CD4-positive, CD25-positive, alpha-beta regulatory T cell (primary cell): ENCODE measurements at regions not wholly inside any gene's neighbourhood (a gene's known extent, or its start where the extent isn't known, plus 50 kb on each side); places are given as distances from the start of the nearest gene placed in this dataset.

Experiments
- ATAC-seq, 2 donors: fragments of 150-1000 bp; cut with Tn5 transposase; one replicate each; pipeline ENCODE4 v1.10.0; 2021; ENCODE audit warnings: low read depth in 2 of 2, moderate number of reproducible peaks in 2 of 2, moderate library complexity in 1 of 2
- DNase-seq, 3 donors: peaks; one replicate each; pipeline versions ENCODE4 v3.0.0 to v3.0.0-alpha.2; 2012 to 2022; ENCODE audit warnings: mixed read lengths in 1 of 3
- H3K27ac ChIP-seq: one replicate; pipeline ENCODE4 v1.7.0; 2013; ENCODE audit warnings: mild to moderate bottlenecking, low read length; ENCODE audit not compliant: insufficient read depth, poor library complexity, severe bottlenecking
- H3K27me3 ChIP-seq: one replicate; pipeline ENCODE4 v1.7.0; 2013; ENCODE audit warnings: low read length; ENCODE audit not compliant: control insufficient read depth, insufficient read depth
- H3K36me3 ChIP-seq: one replicate; pipeline ENCODE4 v1.7.0; 2013; ENCODE audit warnings: mild to moderate bottlenecking, low read length, moderate library complexity; ENCODE audit not compliant: control insufficient read depth, insufficient read depth
- H3K4me1 ChIP-seq: 2 replicates; pipeline ENCODE4 v1.7.0; 2013; ENCODE audit warnings: mild to moderate bottlenecking, low read length; ENCODE audit not compliant: insufficient read depth, control insufficient read depth, poor library complexity, severe bottlenecking
- H3K4me3 ChIP-seq: one replicate; pipeline ENCODE4 v1.7.0; 2013; ENCODE audit warnings: low read depth, mild to moderate bottlenecking, low read length, moderate library complexity
- H3K9me3 ChIP-seq, 2 experiments: 1 replicate in 1 of 2; 2 replicates in 1 of 2; pipeline ENCODE4 v1.7.0; 2013; ENCODE audit warnings: low read length in 2 of 2, mild to moderate bottlenecking in 1 of 2, moderate library complexity in 1 of 2; ENCODE audit not compliant: control insufficient read depth in 2 of 2
- H3K27ac Mint-ChIP-seq, 3 donors: one replicate each; pipeline ENCODE4 v1.8.0; 2020 to 2022; ENCODE audit warnings: mild to moderate bottlenecking in 3 of 3, mixed read lengths in 3 of 3, moderate library complexity in 2 of 3
- H3K27me3 Mint-ChIP-seq: one replicate; pipeline ENCODE4 v1.8.0; 2022; ENCODE audit warnings: mild to moderate bottlenecking, mixed read lengths
- H3K36me3 Mint-ChIP-seq: one replicate; pipeline ENCODE4 v1.8.0; 2020; ENCODE audit warnings: mixed read lengths
- H3K4me1 Mint-ChIP-seq, 4 donors: one replicate each; pipeline ENCODE4 v1.8.0; 2020 to 2022; ENCODE audit warnings: mixed read lengths in 4 of 4, mild to moderate bottlenecking in 1 of 4
- H3K4me3 Mint-ChIP-seq, 4 donors: one replicate each; pipeline ENCODE4 v1.8.0; 2020 to 2022; ENCODE audit warnings: mild to moderate bottlenecking in 4 of 4, mixed read lengths in 4 of 4, moderate library complexity in 3 of 4
- H3K9me3 Mint-ChIP-seq, 7 donors: one replicate each; pipeline ENCODE4 v1.8.0; 2020 to 2022; ENCODE audit warnings: mixed read lengths in 7 of 7, mild to moderate bottlenecking in 3 of 7, moderate library complexity in 2 of 7

DNA sequence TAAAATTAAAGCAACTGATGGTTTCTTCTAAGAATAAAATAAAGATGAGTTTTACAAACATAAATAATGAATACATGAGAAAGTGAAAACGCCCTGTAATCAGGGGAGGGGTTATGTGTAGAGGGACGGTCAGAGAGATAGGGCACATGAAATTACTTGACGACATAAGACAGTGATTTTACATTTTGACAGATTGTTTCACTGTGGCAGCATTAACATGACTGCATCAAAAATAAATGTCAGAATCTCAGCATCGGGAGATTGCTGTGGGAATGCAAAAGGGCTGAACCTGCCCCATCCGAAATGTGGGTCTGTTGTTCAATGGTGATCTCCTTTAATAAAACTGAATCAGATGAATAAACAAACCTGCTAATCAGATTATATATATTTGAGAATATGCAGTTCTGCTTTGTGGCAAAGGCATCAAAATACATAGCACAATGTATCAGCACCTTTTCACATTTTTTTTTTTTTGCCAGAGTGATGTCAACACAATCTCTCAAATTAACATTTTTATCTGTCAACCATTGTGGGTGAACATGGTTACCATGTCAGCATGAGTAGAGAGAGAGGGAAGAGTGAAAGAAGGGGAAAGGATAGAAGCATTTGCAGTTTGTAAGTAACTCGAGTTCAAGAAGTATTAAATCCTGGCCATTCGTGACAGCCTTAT lies 177.1 kb upstream of the MAN1A1 start:
- Mint-ChIP-seq H3K4me1 (no peaks in the 10 kb centered on the region), H3K36me3 (no peaks in the 10 kb centered on the region), H3K4me3 (no peak overlapping the region), H3K27ac (no peak overlapping the region), H3K9me3 (peaks cover 0 to 1% (median 0%) of the 10 kb centered on the region in 7 donors), H3K27me3 (peaks cover 20% of the 10 kb centered on the region)
- peaks cover 5% of the 10 kb centered on the region for H3K27me3 ChIP-seq
- no peak overlapping the region for H3K4me3 ChIP-seq
- H3K27ac ChIP-seq, result no peak overlapping the region
- no peak for ATAC-seq
- no peaks in the 10 kb centered on the region for H3K4me1 ChIP-seq
- no peak for DNase-seq
- H3K36me3 ChIP-seq, result no peaks in the 10 kb centered on the region
- H3K9me3 ChIP-seq, result no peaks in the 10 kb centered on the region

DNA sequence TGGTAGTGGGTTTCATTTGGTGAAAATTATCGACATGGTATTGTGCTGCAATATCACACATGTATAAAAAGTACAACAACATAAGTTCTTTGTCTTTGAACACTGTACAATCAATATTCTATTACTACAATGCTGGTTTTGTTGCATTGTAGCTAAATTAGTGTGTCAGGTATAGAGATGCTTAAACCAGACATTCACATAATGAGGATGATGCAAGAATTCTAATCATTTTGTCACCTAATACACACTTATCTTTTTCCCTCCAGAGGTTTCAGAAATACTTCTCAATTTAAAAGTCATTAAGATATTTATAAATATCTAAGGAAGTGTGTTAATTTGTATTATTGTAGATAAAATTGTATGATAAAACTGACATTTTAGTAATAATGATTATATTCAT lies 174.8 kb upstream of the MAN1A1 start:
- no peaks in the 10 kb centered on the region for H3K9me3 ChIP-seq
- peaks cover 0 to 2% (median 0%) of the 10 kb centered on the region in 7 donors for H3K9me3 Mint-ChIP-seq
- no peaks in the 10 kb centered on the region for H3K36me3 Mint-ChIP-seq

GRCh38 chr6:119523556-119523955 lies 174.0 kb upstream of the MAN1A1 start:
- Mint-ChIP-seq H3K4me1 (no peaks in the 10 kb centered on the region), H3K4me3 (no peak overlapping the region), H3K9me3 (peaks cover 0 to 2% (median 0%) of the 10 kb centered on the region in 7 donors), H3K27me3 (peaks cover 21% of the 10 kb centered on the region), H3K27ac (no peak overlapping the region), H3K36me3 (no peaks in the 10 kb centered on the region)
- no peaks in the 10 kb centered on the region for H3K9me3 ChIP-seq
- H3K36me3 ChIP-seq, result no peaks in the 10 kb centered on the region
- ATAC-seq (no peak), DNase-seq (no peak)
- no peak overlapping the region for H3K4me3 ChIP-seq
- H3K27me3 ChIP-seq, result peaks cover 5% of the 10 kb centered on the region
- no peak overlapping the region for H3K27ac ChIP-seq
- H3K4me1 ChIP-seq, result no peaks in the 10 kb centered on the region

More for the DNA sequence above, 174.8 kb upstream of the MAN1A1 start:
- H3K27me3 Mint-ChIP-seq, result peaks cover 21% of the 10 kb centered on the region
- no peak overlapping the region for H3K4me3 ChIP-seq
- DNase-seq (no peak), ATAC-seq (no peak)
- H3K4me1 Mint-ChIP-seq, result no peaks in the 10 kb centered on the region
- H3K27ac ChIP-seq, result no peak overlapping the region
- H3K4me1 ChIP-seq, result no peaks in the 10 kb centered on the region
- H3K4me3 Mint-ChIP-seq, result no peak overlapping the region
- H3K36me3 ChIP-seq, result no peaks in the 10 kb centered on the region
- H3K27me3 ChIP-seq, result peaks cover 5% of the 10 kb centered on the region
- H3K27ac Mint-ChIP-seq, result no peak overlapping the region

- H3K36me3 Mint-ChIP-seq, result no peaks in the 10 kb centered on the region
- Histone ChIP-seq H3K27ac (no peak overlapping the region), H3K27me3 (peaks cover 5% of the 10 kb centered on the region), H3K4me1 (no peaks in the 10 kb centered on the region), H3K9me3 (no peaks in the 10 kb centered on the region), H3K36me3 (no peaks in the 10 kb centered on the region), H3K4me3 (no peak overlapping the region)
- H3K4me1 Mint-ChIP-seq, result no peaks in the 10 kb centered on the region
- H3K9me3 Mint-ChIP-seq, result peaks cover 0 to 3% (median 0%) of the 10 kb centered on the region in 7 donors
- H3K27me3 Mint-ChIP-seq, result peaks cover 13% of the 10 kb centered on the region
- DNase-seq (no peak), ATAC-seq (no peak)
- no peak overlapping the region for H3K4me3 Mint-ChIP-seq
- no peak overlapping the region for H3K27ac Mint-ChIP-seq
These were observed 171.7 kb upstream of the MAN1A1 start for GRCh38 chr6:119521251-119521650.

DNA sequence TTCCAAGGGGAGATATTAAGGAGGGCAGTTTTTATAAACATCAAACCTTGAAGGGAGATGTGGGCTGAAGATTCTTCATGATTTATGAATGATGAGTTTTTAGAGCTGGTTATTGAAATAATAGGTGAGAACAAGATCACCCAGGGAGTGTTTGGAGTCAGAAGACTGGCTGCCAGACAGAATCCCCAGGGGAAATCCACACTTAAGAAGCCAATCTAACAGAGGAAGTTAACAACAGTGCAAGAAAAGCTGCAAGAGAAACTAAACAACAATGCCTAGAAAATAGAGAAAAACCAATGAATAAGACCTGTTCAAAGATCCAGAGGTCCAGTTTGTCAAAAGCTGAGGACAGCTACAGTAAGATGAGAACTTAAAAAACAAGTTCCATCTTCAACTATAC lies 167.9 kb upstream of the MAN1A1 start:
- Histone ChIP-seq H3K27me3 (peaks cover 5% of the 10 kb centered on the region), H3K36me3 (no peaks in the 10 kb centered on the region), H3K4me3 (no peak overlapping the region), H3K9me3 (no peaks in the 10 kb centered on the region), H3K4me1 (no peaks in the 10 kb centered on the region), H3K27ac (no peak overlapping the region)
- Mint-ChIP-seq H3K27ac (peak overlapping the region in 1 of 3 donors; percentile 4), H3K9me3 (peaks cover 0 to 3% (median 0%) of the 10 kb centered on the region in 7 donors), H3K4me3 (no peak overlapping the region), H3K36me3 (no peaks in the 10 kb centered on the region), H3K27me3 (peaks cover 25% of the 10 kb centered on the region), H3K4me1 (no peaks in the 10 kb centered on the region)
- DNase-seq (no peak), ATAC-seq (no peak)

- Mint-ChIP-seq H3K36me3 (no peaks in the 10 kb centered on the region), H3K27ac (peak overlapping the region in 1 of 3 donors; percentile 61), H3K9me3 (peaks cover 0 to 3% (median 0%) of the 10 kb centered on the region in 7 donors), H3K4me3 (no peak overlapping the region), H3K27me3 (peaks cover 24% of the 10 kb centered on the region), H3K4me1 (no peaks in the 10 kb centered on the region)
- Histone ChIP-seq H3K27ac (no peak overlapping the region), H3K4me1 (no peaks in the 10 kb centered on the region), H3K27me3 (peaks cover 10% of the 10 kb centered on the region), H3K9me3 (no peaks in the 10 kb centered on the region), H3K36me3 (no peaks in the 10 kb centered on the region), H3K4me3 (no peak overlapping the region)
- no peak for DNase-seq
- ATAC-seq, result no peak
These were observed 164.8 kb upstream of the MAN1A1 start for GRCh38 chr6:119514345-119514744.

DNA sequence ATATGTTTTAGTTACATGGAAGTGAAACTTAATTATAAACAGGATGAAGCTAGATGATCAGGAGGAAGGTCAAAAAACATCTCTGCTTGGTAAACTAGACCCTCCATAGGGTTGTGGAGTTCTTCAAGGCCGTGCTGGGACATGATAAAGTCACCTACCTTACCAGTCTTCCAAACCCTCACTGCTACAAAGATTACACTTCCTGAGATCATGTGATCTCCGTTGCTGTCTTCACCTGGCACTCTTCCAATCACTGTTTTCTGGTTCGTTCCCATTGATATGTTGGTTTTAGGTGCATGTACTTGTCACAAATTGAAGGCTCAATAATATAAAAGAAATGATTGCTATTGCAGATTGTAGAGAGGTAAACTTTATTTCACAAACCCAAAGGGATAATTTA lies 161.5 kb upstream of the MAN1A1 start:
- Histone ChIP-seq H3K4me3 (no peak overlapping the region), H3K36me3 (no peaks in the 10 kb centered on the region), H3K9me3 (no peaks in the 10 kb centered on the region), H3K27me3 (peaks cover 10% of the 10 kb centered on the region), H3K4me1 (no peaks in the 10 kb centered on the region), H3K27ac (no peak overlapping the region)
- H3K36me3 Mint-ChIP-seq, result no peaks in the 10 kb centered on the region
- H3K9me3 Mint-ChIP-seq, result no peaks in the 10 kb centered on the region
- DNase-seq (no peak), ATAC-seq (no peak)
- H3K27me3 Mint-ChIP-seq, result peaks cover 25% of the 10 kb centered on the region
- no peaks in the 10 kb centered on the region for H3K4me1 Mint-ChIP-seq
- no peak overlapping the region for H3K4me3 Mint-ChIP-seq
- no peak overlapping the region for H3K27ac Mint-ChIP-seq

DNA sequence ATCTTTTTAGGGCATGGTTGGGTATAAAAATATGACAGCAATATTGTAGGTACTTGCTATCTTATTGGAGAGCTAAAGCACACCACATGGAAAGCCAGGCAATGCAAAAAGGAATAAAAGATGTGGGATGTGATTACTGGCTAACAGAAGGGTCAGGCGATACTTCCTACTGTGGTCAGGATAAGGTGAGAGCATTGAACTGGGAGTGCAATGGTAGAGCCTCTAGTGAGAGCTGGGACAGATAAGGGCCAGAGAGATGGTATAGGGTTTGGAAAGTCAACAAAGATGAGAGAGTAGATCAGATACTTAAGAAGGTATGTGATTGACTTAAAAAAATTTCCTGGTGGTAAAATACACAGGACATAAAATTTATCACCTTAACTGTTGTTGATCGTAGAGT lies 160.7 kb upstream of the MAN1A1 start:
- Histone ChIP-seq H3K4me3 (no peak overlapping the region), H3K27ac (no peak overlapping the region), H3K4me1 (no peaks in the 10 kb centered on the region), H3K27me3 (peaks cover 10% of the 10 kb centered on the region), H3K9me3 (no peaks in the 10 kb centered on the region), H3K36me3 (no peaks in the 10 kb centered on the region)
- no peak for ATAC-seq
- no peaks in the 10 kb centered on the region for H3K36me3 Mint-ChIP-seq
- no peak overlapping the region for H3K4me3 Mint-ChIP-seq
- no peak overlapping the region for H3K27ac Mint-ChIP-seq
- peaks cover 19% of the 10 kb centered on the region for H3K27me3 Mint-ChIP-seq
- peaks cover 0 to 2% (median 0%) of the 10 kb centered on the region in 7 donors for H3K9me3 Mint-ChIP-seq
- no peaks in the 10 kb centered on the region for H3K4me1 Mint-ChIP-seq
- no peak for DNase-seq
